AG09319 (cell line): ENCODE measurements at regions not wholly inside any gene's neighbourhood (a gene's known extent, or its start where the extent isn't known, plus 50 kb on each side); places are given as distances from the start of the nearest gene placed in this dataset.
"Not testable (repeated sequence)": the region's sequence is repeated elsewhere in the genome, so short reads cannot be mapped to it uniquely, and the experiment has no call there.

Experiments
- DNase-seq: peaks from one replicate; pipeline ENCODE4 v3.0.0-alpha.2; 2010; ENCODE audit warnings: low read depth; ENCODE audit errors: extremely low read depth
- TF ChIP-seq, protein P1 (sequence below): IDR thresholded peaks from 2 replicates; pipeline ENCODE4 v1.5.1; 2011; ENCODE audit warnings: low read depth, mild to moderate bottlenecking, inconsistent platforms, low read length, moderate library complexity

DNA sequence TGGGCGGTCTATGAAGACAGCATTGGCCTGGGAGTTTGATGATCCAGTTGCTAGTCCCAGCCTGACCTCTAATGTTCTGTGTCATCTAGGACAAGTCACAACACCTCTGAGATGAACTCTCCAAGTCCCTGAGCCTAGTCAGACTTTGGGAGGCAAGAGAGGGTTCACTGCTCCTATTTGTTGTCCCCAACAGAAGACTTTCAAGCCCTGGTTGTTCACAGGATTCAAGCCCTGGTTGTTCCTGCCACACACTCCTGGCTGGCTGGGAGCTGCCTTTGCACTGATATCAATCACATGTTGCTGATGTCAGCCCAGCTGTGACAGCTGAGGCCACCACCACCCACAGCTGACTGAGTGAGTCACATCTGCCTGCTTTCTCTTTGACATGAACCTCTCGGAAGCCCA is 253.2 kb upstream of the RASGEF1B start:
- TF ChIP-seq, protein P1, sequence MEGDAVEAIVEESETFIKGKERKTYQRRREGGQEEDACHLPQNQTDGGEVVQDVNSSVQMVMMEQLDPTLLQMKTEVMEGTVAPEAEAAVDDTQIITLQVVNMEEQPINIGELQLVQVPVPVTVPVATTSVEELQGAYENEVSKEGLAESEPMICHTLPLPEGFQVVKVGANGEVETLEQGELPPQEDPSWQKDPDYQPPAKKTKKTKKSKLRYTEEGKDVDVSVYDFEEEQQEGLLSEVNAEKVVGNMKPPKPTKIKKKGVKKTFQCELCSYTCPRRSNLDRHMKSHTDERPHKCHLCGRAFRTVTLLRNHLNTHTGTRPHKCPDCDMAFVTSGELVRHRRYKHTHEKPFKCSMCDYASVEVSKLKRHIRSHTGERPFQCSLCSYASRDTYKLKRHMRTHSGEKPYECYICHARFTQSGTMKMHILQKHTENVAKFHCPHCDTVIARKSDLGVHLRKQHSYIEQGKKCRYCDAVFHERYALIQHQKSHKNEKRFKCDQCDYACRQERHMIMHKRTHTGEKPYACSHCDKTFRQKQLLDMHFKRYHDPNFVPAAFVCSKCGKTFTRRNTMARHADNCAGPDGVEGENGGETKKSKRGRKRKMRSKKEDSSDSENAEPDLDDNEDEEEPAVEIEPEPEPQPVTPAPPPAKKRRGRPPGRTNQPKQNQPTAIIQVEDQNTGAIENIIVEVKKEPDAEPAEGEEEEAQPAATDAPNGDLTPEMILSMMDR = no peak
- no peak for DNase-seq

DNA sequence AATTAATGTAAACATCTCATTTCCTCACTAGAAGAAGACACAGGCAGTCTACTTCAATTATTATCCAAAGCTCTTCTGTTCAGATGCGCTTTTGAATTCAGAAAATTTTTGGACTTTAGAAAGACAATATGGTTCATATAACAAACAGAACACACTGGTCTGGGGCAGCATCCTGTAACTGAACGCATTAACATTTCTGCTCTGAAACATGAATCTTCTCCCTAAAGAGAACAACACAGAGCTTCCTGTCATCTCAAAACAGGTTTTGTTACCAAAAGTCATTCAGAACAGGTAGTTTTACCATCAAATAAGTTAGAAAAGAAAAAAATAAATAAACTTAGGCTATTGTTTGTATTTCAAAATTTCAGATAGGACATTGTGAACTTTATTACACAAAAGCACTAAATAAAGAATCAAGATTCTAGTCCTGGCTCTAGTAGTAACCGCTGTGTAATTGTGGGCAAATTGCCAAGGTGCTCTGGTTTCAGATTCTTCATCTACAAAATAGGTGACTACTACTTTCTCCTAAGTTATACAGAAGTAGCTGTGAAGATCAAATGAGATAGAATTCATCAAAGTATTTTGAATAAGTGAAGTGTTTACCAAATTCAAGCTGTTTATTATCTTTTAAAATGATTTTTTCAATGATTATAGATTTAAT is 252.3 kb upstream of the RASGEF1B start:
- TF ChIP-seq, protein P1 = no peak
- DNase-seq = no peak

DNA sequence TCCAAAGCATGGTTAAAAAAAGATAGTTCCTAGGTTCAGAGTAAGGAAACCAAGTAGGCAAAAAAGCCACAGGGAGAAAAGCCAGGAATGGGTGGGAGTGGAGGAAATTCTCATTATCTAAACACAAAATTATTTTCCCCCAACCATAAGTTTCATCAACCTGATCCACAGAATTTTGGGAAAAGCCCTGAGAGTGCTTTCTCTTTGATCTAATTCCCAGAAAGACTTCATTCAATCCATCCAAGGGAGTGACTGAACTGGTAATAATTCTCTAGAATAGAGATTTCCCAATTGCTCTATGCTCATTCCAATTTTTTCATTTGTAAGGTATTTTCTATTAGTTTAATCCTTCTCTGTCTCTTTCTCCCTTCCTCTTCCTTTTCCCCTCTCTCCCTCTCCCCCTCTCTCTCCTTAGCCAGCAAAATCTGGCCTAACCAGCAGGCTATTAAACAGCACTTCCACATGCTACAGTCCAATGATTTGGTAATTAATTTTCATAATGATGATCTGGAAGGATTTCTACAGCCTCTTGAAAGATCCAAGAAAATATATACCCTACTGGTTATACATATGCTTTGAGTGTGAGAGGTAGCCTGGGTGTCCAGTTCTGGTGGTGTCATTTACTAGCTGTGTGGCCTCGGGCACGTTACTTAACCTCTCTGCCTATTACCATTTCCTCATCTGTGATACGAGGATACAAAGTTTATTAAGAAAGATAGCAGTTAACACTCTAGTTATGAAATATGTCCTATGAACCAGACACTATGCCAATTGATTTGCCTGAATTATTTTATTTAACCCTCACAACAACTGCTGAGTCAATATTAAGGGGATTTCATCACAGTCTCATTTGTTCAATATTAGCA is 251.5 kb upstream of the RASGEF1B start:
- no peak for DNase-seq
- TF ChIP-seq, protein P1 = no peak

DNA sequence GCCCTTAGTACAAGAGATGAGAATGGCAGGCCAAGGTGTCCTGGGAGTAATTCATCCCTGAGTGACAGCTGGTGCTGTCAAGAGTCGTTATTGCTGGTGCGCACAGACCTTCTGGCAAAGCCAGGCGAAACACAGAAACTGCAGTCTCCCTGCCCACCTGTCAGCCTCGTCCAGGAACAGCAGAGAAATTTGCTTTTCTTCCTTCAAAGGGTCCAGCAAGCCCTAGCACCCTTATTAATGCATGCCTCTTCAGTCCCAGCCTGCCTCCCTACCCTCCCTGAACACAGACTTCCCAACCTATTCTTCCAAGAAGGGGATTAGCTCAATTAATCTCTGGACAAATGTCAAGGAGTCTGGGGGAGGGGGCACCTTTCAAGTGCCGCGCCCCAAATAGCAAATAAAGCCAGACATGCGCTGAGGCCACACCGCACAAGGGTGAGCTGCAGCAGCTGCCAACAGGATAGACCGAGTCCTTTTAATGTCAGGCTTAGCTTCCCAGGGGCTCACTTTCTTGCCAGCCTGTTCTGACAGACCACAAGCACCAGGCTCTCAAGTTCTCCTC is 250.7 kb upstream of the RASGEF1B start:
- TF ChIP-seq, protein P1 = no peak
- no peak for DNase-seq

DNA sequence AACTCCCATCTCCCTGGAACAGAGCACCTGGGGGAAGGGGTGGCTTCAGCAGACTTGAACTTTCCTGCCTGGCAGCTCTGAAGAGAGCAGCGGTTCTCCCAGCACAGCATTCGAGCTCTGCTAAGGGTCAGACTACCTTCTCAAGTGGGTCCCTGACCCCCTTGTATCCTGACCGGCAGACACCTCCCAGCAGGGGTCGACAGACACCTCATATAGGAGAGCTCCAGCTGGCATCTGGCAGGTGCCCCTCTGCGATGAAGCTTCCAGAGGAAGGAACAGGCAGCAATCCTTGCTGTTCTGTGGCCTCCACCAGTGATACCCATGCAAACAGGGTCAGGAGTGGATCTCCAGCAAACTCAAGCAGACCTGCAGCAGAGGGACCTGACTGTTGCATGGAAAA is 244.1 kb upstream of the RASGEF1B start:
- TF ChIP-seq, protein P1 = no peak
- DNase-seq = no peak

DNA sequence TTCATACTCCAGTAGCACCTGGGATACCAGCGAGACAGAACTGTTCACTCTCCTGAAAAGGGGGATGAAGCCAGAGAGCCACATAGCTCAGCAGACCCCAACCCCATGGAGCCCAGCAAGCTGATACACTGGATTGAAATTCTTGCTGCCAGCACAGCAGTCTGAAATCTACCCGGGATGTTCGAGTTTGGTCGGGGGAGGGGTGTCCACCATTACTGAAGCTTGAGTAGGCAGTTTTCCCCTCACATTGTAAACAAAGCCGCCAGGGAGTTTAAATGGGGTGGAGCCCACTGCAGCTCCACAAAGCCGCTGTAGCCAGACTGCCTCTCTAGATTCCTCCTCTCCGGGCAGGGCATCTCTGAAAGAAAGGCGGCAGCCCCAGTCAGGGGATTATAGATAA is 243.7 kb upstream of the RASGEF1B start:
- DNase-seq = not testable (repeated sequence)

DNA sequence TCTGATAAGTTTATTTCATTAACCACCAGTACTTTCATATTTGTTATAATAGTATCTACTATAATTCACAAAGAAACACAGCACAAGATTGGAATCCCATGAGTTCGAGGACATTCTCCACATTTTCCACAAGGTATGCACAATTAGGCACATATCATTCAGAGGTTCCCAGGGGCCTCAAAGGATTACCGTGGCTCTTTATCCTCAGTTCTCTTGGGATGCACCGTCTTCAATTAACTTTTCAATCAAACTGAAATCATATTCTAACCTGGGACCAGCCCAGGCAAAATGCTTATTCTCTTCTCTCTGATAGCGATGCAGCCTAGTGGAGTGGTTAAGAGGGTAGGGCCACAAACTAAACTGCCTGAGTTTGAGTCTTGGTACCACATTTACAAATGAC is 242.6 kb upstream of the RASGEF1B start:
- no peak for DNase-seq
- TF ChIP-seq, protein P1 = no peak
